ENCODE measurements at regions not wholly inside any gene's neighbourhood (a gene's known extent, or its start where the extent isn't known, plus 50 kb on each side); places are given as distances from the start of the nearest gene placed in this dataset.

- TF ChIP-seq POLR2A (IDR thresholded peaks at IDR 0.05), result no peak
- no peak for TF ChIP-seq CTCF (IDR thresholded peaks at IDR 0.05)
- no peak for DNase-seq
- WGBS (ENCODE audit: insufficient coverage, low coverage, low lambda C conversion rate, missing lambda C conversion rate), result 59% methylated on average over 2 of the region's 2 CpGs
- H3K4me1 ChIP-seq, result peaks cover 0 to 2% (median 0%) of the 10 kb centered on the region in 4 donors
- no peak for ATAC-seq
- H3K9me3 ChIP-seq, result no peaks in the 10 kb centered on the region
- intact Hi-C loops (cut with DNase I), result no loop called here
- H3K36me3 ChIP-seq, result no peaks in the 10 kb centered on the region
- H3K4me3 ChIP-seq, result no peak overlapping the region
- no peak overlapping the region for H3K27ac ChIP-seq
- no peaks in the 10 kb centered on the region for H3K27me3 ChIP-seq
Observed at GRCh38 chr1:81111818-81112217, 688.9 kb upstream of the ADGRL2 start.

DNA sequence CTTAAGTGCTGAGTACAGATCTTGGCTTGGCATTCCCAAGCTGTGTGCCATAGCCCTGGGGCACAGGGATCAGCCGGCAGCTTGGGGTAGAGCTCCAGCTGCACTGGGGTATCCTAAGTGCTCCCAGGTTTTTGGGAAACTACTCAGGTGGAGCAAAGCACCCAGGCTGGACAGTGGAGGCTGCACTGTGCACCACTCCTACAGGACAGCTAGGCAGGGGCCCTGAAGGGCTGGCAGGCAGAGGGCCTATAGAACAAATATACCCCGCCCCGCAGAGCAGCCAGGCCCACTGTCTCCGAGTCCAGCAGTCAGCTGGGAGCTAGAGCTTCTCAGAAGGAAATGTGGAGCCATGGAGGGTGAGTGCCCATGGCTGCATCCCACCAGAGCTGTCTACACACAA lies 691.7 kb upstream of the ADGRL2 start:
- Histone ChIP-seq H3K36me3 (no peaks in the 10 kb centered on the region), H3K27me3 (no peaks in the 10 kb centered on the region), H3K9me3 (no peaks in the 10 kb centered on the region), H3K4me3 (no peak overlapping the region), H3K4me1 (peaks cover 0 to 2% (median 0%) of the 10 kb centered on the region in 4 donors), H3K27ac (no peak overlapping the region)
- WGBS (ENCODE audit: insufficient coverage, low coverage, low lambda C conversion rate, missing lambda C conversion rate), result no CpG with 5 or more reads among the region's 4 CpGs
- intact Hi-C loops (cut with DNase I), result no loop called here
- TF ChIP-seq CTCF (IDR thresholded peaks at IDR 0.05), result no peak
- TF ChIP-seq POLR2A (IDR thresholded peaks at IDR 0.05), result no peak
- DNase-seq (peak in 1 of 3 donors; percentile 36), ATAC-seq (peak in 1 of 4 donors; percentile 29)

- H3K36me3 ChIP-seq, result no peaks in the 10 kb centered on the region
- TF ChIP-seq POLR2A (IDR thresholded peaks at IDR 0.05) (no peak), CTCF (IDR thresholded peaks at IDR 0.05) (no peak)
- intact Hi-C loops (cut with DNase I), result no loop called here
- H3K27ac ChIP-seq, result no peak overlapping the region
- no peaks in the 10 kb centered on the region for H3K9me3 ChIP-seq
- ATAC-seq (no peak), DNase-seq (no peak)
- 58% methylated on average over 3 of the region's 3 CpGs for whole genome bisulfite sequencing (ENCODE audit: insufficient coverage, low coverage, low lambda C conversion rate, missing lambda C conversion rate)
- H3K4me1 ChIP-seq, result no peaks in the 10 kb centered on the region
- H3K27me3 ChIP-seq, result no peaks in the 10 kb centered on the region
- no peak overlapping the region for H3K4me3 ChIP-seq
Observed at GRCh38 chr1:81097860-81098259, 702.9 kb upstream of the ADGRL2 start.

DNA sequence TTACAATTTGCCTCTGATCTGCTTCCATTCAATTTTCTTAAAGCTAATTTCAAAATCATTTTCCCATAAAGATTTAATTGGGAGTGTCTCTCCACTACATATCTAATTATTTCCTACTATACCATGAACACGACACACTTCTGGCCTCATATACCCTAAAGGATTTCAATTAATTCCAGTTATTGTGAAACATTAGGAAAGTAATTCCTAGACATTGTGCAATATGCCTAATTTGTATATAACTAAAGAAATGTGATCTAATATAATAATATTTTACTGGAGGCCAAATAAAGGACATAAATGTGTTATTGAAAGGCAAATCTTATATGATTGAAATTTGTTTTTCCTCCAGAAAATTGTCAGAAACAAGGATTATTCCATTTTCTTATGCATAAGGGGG lies 727.2 kb upstream of the ADGRL2 start:
- 48% methylated on average over 1 of the region's 1 CpG for WGBS (ENCODE audit: insufficient coverage, low coverage, low lambda C conversion rate, missing lambda C conversion rate)
- H3K9me3 ChIP-seq, result no peaks in the 10 kb centered on the region
- ATAC-seq (no peak), DNase-seq (no peak)
- no peaks in the 10 kb centered on the region for H3K4me1 ChIP-seq
- no peak overlapping the region for H3K4me3 ChIP-seq
- H3K36me3 ChIP-seq, result no peaks in the 10 kb centered on the region
- intact Hi-C loops (cut with DNase I), result no loop called here
- H3K27me3 ChIP-seq, result no peaks in the 10 kb centered on the region
- no peak overlapping the region for H3K27ac ChIP-seq
- TF ChIP-seq CTCF (IDR thresholded peaks at IDR 0.05) (no peak), POLR2A (IDR thresholded peaks at IDR 0.05) (no peak)

Measured in right lobe of liver (tissue), 6 donors.